Astrocyte of the spinal cord (primary cell): ENCODE measurements at regions not wholly inside any gene's neighbourhood (a gene's known extent, or its start where the extent isn't known, plus 50 kb on each side); places are given as distances from the start of the nearest gene placed in this dataset.
"Not testable (repeated sequence)": the region's sequence is repeated elsewhere in the genome, so short reads cannot be mapped to it uniquely, and the experiment has no call there.

Experiments
- DNase-seq: peaks from one replicate; pipeline ENCODE4 v3.0.0; 2011; ENCODE audit warnings: low read depth, low spot score
- H3K4me3 ChIP-seq: 2 replicates; pipeline ENCODE4 v1.5.1; 2011; ENCODE audit warnings: low read depth, mild to moderate bottlenecking, low read length, moderate library complexity
- CTCF ChIP-seq: IDR thresholded peaks from 2 replicates; pipeline ENCODE4 v1.5.1; 2012; ENCODE audit warnings: low read depth, mild to moderate bottlenecking, low read length, inconsistent platforms
- in situ Hi-C: cut with HindIII; loops from 2 replicates; pipeline ENCODE4 v1.10.0; 2017; ENCODE audit warnings: low sequenced_read_pairs

- in situ Hi-C loops = no loop called here
- TF ChIP-seq CTCF = no peak
- H3K4me3 ChIP-seq = no peak overlapping the region
- DNase-seq = no peak
Measured at GRCh38 chr13:54802226-54802625, 1773.6 kb downstream of the OLFM4 start.

GRCh38 chr13:54805743-54806142 lies 1777.1 kb downstream of the OLFM4 start:
- in situ Hi-C loops = no loop called here
- no peak for DNase-seq
- H3K4me3 ChIP-seq = no peak overlapping the region
- TF ChIP-seq CTCF = no peak

- DNase-seq, H3K4me3 ChIP-seq, in situ Hi-C loops: not testable (repeated sequence)
Measured at GRCh38 chr13:54821938-54822470, 1793.4 kb downstream of the OLFM4 start.

GRCh38 chr13:54829391-54830068 lies 1800.9 kb downstream of the OLFM4 start:
- DNase-seq, in situ Hi-C loops, H3K4me3 ChIP-seq: not testable (repeated sequence)

GRCh38 chr13:54836273-54836672 lies 1807.7 kb downstream of the OLFM4 start:
- no peak for DNase-seq
- no peak for TF ChIP-seq CTCF
- in situ Hi-C loops = no loop called here
- H3K4me3 ChIP-seq = no peak overlapping the region

- no peak overlapping the region for H3K4me3 ChIP-seq
- DNase-seq = no peak
- no peak for TF ChIP-seq CTCF
- in situ Hi-C loops = no loop called here
Measured at GRCh38 chr13:54841682-54842081, 1813.1 kb downstream of the OLFM4 start.

GRCh38 chr13:54845351-54845965 lies 1816.8 kb downstream of the OLFM4 start:
- no peak for TF ChIP-seq CTCF
- in situ Hi-C loops = no loop called here
- DNase-seq = no peak
- no peak overlapping the region for H3K4me3 ChIP-seq
